ENCODE measurements at regions not wholly inside any gene's neighbourhood (a gene's known extent, or its start where the extent isn't known, plus 50 kb on each side); places are given as distances from the start of the nearest gene placed in this dataset.

DNA sequence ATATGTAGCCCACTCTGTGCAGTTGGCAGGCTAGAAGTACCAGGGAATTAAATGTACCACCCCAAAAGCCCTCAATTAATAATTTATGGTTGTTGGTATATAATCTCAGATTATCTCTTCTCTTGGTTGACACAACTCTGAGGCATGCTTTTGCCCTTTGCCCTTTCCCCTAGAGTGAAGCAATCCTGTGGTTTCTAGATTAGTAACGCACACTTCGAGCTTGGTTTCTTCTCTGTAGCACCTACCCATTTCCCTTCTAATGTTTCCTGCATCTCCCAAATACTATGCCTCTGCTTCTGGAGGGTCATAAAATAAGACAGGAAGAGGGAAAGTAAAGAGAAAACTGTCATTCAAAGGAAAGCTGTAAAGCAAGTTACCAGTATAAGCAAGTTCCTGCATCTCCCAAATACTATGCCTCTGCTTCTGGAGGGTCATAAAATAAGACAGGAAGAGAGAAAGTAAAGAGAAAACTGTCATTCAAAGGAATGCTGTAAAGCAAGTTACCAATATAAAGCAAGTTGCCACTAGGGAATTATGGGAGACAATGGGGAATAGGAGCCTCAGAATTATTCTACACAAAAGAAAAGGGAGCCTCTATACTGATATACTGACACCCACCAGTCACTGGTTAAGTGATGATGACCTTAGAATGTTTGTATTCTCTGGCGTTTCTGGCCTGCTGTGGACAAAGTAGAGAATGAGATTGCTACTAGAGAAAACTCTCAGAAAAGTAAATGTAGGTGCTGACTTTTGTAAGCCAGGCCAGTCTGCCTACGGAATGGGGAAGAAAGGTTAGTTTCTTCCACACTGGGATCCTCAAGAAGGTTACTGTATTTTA is 862.6 kb upstream of the MAN1A1 start:
- DNase-seq (ENCODE audit: low read depth in 1 of 2, low spot score in 1 of 2) = peak in 1 of 2 donors; percentile 71
- Histone ChIP-seq H3K4me3 (no peak overlapping the region), H3K27me3 (no peaks in the 10 kb centered on the region), H3K36me3 (no peaks in the 10 kb centered on the region), H3K9me3 (ENCODE audit: low read depth) (no peaks in the 10 kb centered on the region), H3K4me1 (ENCODE audit: low read depth) (no peaks in the 10 kb centered on the region), H3K27ac (no peak overlapping the region)
- TF ChIP-seq, protein P1, sequence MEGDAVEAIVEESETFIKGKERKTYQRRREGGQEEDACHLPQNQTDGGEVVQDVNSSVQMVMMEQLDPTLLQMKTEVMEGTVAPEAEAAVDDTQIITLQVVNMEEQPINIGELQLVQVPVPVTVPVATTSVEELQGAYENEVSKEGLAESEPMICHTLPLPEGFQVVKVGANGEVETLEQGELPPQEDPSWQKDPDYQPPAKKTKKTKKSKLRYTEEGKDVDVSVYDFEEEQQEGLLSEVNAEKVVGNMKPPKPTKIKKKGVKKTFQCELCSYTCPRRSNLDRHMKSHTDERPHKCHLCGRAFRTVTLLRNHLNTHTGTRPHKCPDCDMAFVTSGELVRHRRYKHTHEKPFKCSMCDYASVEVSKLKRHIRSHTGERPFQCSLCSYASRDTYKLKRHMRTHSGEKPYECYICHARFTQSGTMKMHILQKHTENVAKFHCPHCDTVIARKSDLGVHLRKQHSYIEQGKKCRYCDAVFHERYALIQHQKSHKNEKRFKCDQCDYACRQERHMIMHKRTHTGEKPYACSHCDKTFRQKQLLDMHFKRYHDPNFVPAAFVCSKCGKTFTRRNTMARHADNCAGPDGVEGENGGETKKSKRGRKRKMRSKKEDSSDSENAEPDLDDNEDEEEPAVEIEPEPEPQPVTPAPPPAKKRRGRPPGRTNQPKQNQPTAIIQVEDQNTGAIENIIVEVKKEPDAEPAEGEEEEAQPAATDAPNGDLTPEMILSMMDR (IDR thresholded peaks at IDR 0.05; ENCODE audit: low read depth, low read length) = no peak

DNA sequence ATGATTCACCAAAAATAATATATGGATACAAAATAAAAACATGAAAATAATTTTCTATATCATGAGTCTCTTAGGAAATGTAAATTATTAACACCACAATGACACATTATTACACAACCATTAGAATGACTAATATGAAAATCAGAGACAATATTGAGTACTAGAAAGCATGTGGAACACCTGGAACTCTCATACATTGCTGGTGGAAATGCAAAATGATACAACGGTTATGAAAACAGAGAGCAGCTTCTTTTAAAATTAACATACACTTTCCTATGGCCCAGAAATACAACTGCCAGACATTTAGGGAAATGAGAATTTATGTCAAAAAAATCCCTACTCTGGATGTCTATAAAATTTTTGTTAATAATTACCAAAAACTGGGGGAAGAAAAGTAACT is 853.3 kb upstream of the MAN1A1 start:
- no peak for DNase-seq (ENCODE audit: low read depth in 1 of 2, low spot score in 1 of 2)
- H3K4me3 ChIP-seq = no peak overlapping the region
- H3K36me3 ChIP-seq = no peaks in the 10 kb centered on the region
- H3K4me1 ChIP-seq (ENCODE audit: low read depth) = no peaks in the 10 kb centered on the region
- no peaks in the 10 kb centered on the region for H3K9me3 ChIP-seq (ENCODE audit: low read depth)
- H3K27me3 ChIP-seq = no peaks in the 10 kb centered on the region
- TF ChIP-seq, protein P1 (IDR thresholded peaks at IDR 0.05; ENCODE audit: low read depth, low read length) = no peak
- H3K27ac ChIP-seq = no peak overlapping the region

DNA sequence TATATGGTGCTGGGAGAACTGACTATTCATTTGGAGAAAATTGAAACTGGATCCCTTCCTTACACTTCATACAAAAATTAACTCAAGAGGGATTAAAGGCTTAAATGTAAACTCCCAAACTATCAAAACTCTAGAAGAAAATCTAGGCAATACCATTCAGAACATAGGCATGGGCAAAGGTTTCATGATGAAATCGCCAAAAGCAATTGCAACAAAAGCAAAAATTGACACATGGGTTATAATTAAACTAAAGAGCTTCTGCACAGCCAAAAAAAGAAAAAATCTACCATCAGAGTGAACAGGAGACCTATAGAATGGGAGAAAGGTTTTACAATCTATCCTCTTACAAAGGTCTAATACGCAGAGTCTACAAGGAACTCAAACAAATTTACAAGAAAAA is 851.3 kb upstream of the MAN1A1 start:
- TF ChIP-seq, protein P1 (IDR thresholded peaks at IDR 0.05; ENCODE audit: low read depth, low read length) = no peak
- H3K4me3 ChIP-seq = no peak overlapping the region
- H3K9me3 ChIP-seq (ENCODE audit: low read depth) = no peaks in the 10 kb centered on the region
- no peaks in the 10 kb centered on the region for H3K4me1 ChIP-seq (ENCODE audit: low read depth)
- no peak overlapping the region for H3K27ac ChIP-seq
- no peak for DNase-seq (ENCODE audit: low read depth in 1 of 2, low spot score in 1 of 2)
- H3K36me3 ChIP-seq = no peaks in the 10 kb centered on the region
- no peaks in the 10 kb centered on the region for H3K27me3 ChIP-seq

DNA sequence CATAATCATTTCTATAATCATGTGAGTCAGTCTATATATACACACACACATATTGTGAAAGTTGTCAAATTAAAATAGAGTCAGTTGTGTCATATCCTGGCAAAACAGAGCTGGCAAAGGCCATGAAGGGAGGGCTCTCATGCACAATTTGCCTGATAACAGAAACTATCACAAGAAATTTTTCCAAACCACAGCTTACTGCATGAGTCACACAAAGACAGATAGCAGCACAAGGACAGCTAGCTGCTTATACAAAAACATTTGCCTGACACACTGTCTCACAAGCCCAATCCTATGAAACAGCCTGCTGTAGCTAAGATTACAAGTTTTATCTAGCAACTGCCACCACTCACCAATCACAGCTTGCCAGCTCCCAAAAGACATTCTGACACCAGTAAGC is 848.5 kb upstream of the MAN1A1 start:
- Histone ChIP-seq H3K27ac (peak overlapping the region; percentile 85), H3K36me3 (no peaks in the 10 kb centered on the region), H3K27me3 (no peaks in the 10 kb centered on the region), H3K9me3 (ENCODE audit: low read depth) (peaks cover 3% of the 10 kb centered on the region), H3K4me1 (ENCODE audit: low read depth) (no peaks in the 10 kb centered on the region), H3K4me3 (no peak overlapping the region)
- TF ChIP-seq, protein P1 (IDR thresholded peaks at IDR 0.05; ENCODE audit: low read depth, low read length) = no peak
- peak; percentile 36 to 95 for DNase-seq (ENCODE audit: low read depth in 1 of 2, low spot score in 1 of 2)

DNA sequence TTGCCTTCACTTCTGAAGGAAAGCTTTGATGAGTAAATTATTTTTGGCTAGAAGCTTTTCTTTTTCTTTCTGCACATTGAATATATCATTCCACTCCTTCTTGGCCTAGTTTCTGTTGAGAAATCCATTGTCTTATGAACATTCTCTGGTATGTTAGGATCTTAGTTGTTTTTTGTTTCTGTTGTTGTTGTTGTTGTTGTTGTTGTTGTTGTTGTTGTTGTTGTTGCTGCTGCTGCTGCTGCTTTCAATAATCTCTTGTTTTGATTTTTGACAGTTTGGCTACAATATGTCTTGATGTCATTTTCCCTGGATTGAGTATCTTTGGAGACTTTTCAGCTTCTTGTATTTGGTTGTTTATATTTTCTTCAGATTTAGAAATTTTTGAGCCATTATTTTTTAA is 836.5 kb upstream of the MAN1A1 start:
- DNase-seq (ENCODE audit: low read depth in 1 of 2, low spot score in 1 of 2) = no peak
- no peaks in the 10 kb centered on the region for H3K9me3 ChIP-seq (ENCODE audit: low read depth)

More for the DNA sequence above, 836.5 kb upstream of the MAN1A1 start:
- Histone ChIP-seq H3K27me3 (no peaks in the 10 kb centered on the region), H3K27ac (no peak overlapping the region), H3K4me1 (ENCODE audit: low read depth) (no peaks in the 10 kb centered on the region), H3K36me3 (no peaks in the 10 kb centered on the region), H3K4me3 (no peak overlapping the region)
- TF ChIP-seq, protein P1 (IDR thresholded peaks at IDR 0.05; ENCODE audit: low read depth, low read length) = no peak

Data from cardiac muscle cell (in vitro differentiated cells and primary cell).